Activated CD4-positive, alpha-beta memory T cell treated with anti-CD3 and anti-CD28 coated beads, Interleukin-2, amount 10 ng/mL, durations not matched to agents 7 days and 5 days (primary cell): ENCODE measurements at regions not wholly inside any gene's neighbourhood (a gene's known extent, or its start where the extent isn't known, plus 50 kb on each side); places are given as distances from the start of the nearest gene placed in this dataset.

Source experiments
- CTCF ChIA-PET: fragments of 350-600 bp; sonication (Branson Sonifier 250); formaldehyde crosslinking; loops from one replicate; lab custom pipeline; 2021; ENCODE audit warnings: antibody characterized with exemption, inconsistent platforms; lab: Charles Lee
- POLR2A ChIA-PET: fragments of 350-600 bp; sonication (Branson Sonifier 250); formaldehyde crosslinking; loops from one replicate; lab custom pipeline; 2021; ENCODE audit warnings: antibody characterized with exemption; lab: Charles Lee
- DNase-seq: peaks from one replicate; pipeline ENCODE4 v3.0.0-alpha.2; 2020
- H3K27ac Mint-ChIP-seq: one replicate; pipeline ENCODE4 v1.8.0; 2021; ENCODE audit warnings: mild to moderate bottlenecking, mixed read lengths
- H3K27me3 Mint-ChIP-seq: one replicate; pipeline ENCODE4 v1.8.0; 2021; ENCODE audit warnings: mixed read lengths
- H3K36me3 Mint-ChIP-seq: one replicate; pipeline ENCODE4 v1.8.0; 2021; ENCODE audit warnings: low read depth, mixed read lengths
- H3K4me1 Mint-ChIP-seq: one replicate; pipeline ENCODE4 v1.8.0; 2021; ENCODE audit warnings: mixed read lengths
- H3K4me3 Mint-ChIP-seq: one replicate; pipeline ENCODE4 v1.8.0; 2021; ENCODE audit warnings: mild to moderate bottlenecking, mixed read lengths
- H3K9me3 Mint-ChIP-seq: one replicate; pipeline ENCODE4 v1.8.0; 2021; ENCODE audit warnings: mixed read lengths

DNA sequence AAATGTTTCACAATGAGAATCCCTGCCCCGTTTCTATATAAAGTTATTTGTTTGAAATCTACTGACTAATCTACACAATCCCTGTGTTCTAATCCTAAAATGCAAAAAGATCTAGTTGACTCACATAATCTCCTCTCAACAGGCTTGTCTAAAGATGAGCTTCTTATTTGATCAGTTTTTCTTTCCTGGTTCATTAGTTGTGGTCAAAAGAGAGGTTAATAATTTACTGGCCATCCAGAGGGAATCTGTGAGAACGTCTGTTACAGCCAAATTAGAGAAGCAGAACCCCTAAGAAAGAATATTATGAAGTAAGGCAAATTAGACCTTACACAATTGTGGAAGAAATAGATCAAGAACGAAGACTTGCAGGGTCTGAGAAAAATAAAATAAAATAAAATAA is 173.7 kb upstream of the ANO3 start:
- POLR2A ChIA-PET: no interaction called here

DNA sequence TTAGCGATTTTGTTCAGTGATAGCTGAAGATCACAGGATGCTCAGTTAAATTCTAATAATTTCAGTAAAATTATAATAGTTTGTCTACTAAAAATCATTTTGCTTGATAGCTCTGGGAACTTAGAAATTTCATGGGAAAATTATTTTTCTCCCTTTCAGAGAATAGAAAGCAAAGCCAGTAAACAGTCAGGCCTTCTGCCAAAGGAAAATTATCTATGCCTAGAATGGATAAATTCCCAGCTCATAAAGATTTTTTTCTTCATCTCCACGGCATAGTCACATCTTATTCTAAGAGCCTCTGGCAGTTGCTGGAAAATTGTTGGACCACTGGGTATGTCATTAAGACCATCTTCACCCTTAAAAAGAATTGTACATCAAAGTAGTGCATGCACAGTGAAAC is 169.6 kb upstream of the ANO3 start:
- DNase-seq: no peak
- H3K36me3 Mint-ChIP-seq: no peaks in the 10 kb centered on the region
- CTCF ChIA-PET: no interaction called here
- POLR2A ChIA-PET: no interaction called here
- peaks cover 10% of the 10 kb centered on the region for H3K9me3 Mint-ChIP-seq
- H3K27ac Mint-ChIP-seq: no peak overlapping the region
- no peak overlapping the region for H3K4me3 Mint-ChIP-seq
- no peaks in the 10 kb centered on the region for H3K4me1 Mint-ChIP-seq
- no peaks in the 10 kb centered on the region for H3K27me3 Mint-ChIP-seq

More for the DNA sequence above, 173.7 kb upstream of the ANO3 start:
- Mint-ChIP-seq H3K27ac (no peak overlapping the region), H3K9me3 (peaks cover 10% of the 10 kb centered on the region), H3K4me1 (no peaks in the 10 kb centered on the region), H3K27me3 (no peaks in the 10 kb centered on the region), H3K4me3 (no peak overlapping the region), H3K36me3 (no peaks in the 10 kb centered on the region)
- no peak for DNase-seq
- CTCF ChIA-PET: no interaction called here

DNA sequence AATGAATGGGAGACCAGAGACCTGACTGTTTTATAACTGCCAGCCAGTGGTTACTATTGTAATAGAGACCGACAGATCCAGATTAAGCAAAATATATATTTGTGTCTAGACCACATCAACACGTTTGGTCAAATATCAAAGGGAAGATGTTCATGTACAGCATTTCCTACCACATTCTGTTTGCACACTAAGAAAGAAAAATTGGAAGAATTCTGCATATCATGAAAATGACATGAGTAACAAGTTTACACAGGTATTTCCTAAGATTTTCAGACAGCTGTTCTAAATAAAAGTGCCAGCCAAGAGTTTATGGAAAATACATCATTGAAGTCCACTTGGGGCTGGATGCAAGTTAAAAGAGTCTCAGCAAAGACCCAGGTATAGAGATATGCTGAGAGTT is 145.5 kb upstream of the ANO3 start:
- Mint-ChIP-seq H3K9me3 (peaks cover 2% of the 10 kb centered on the region), H3K4me1 (no peaks in the 10 kb centered on the region), H3K36me3 (no peaks in the 10 kb centered on the region), H3K27ac (no peak overlapping the region), H3K4me3 (no peak overlapping the region), H3K27me3 (no peaks in the 10 kb centered on the region)
- DNase-seq: no peak
- CTCF ChIA-PET: no interaction called here
- POLR2A ChIA-PET: no interaction called here

DNA sequence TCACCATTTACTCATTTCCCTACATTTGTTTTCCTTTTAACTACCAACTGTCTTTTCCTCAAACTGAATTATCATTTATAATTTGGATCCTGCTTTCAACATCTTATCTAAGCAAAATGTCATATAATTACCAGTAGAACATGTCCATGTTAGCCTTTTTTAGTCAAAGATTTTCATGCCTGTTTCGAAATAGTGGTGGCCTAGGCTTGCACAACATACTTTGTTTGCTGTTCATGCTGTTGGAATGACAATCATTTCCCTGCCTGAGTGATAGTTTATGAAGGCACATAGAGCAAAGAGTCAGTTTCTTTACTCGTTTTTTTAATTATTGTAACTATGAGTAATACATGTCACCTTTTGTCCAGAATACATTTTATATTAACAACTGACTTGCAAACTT is 144.3 kb upstream of the ANO3 start:
- Mint-ChIP-seq H3K4me1 (no peaks in the 10 kb centered on the region), H3K36me3 (no peaks in the 10 kb centered on the region), H3K27ac (no peak overlapping the region), H3K4me3 (no peak overlapping the region), H3K9me3 (peaks cover 3% of the 10 kb centered on the region), H3K27me3 (no peaks in the 10 kb centered on the region)
- CTCF ChIA-PET: no interaction called here
- POLR2A ChIA-PET: no interaction called here
- no peak for DNase-seq

DNA sequence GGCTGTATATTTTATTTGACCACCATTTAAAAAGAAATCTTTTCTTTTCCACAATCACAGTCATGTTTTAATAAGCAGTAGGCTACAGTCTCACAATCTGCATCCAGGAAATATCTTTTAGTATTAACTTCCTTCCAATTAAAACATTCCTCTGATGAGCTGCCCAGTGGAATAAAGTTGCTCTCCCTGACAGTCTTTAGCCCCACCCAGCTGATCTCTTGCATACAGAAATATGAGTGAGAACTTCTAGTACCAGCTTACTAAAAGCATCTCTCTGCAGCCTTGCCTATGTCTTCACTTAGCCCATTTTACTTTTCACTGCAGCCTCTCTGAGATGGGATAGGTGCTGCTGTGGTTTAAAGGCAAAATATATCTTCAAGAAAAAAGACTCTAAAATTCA is 143.4 kb upstream of the ANO3 start:
- CTCF ChIA-PET: no interaction called here
- Mint-ChIP-seq H3K36me3 (no peaks in the 10 kb centered on the region), H3K4me1 (no peaks in the 10 kb centered on the region), H3K4me3 (no peak overlapping the region), H3K27me3 (no peaks in the 10 kb centered on the region), H3K9me3 (peaks cover 3% of the 10 kb centered on the region), H3K27ac (no peak overlapping the region)
- POLR2A ChIA-PET: no interaction called here
- no peak for DNase-seq

DNA sequence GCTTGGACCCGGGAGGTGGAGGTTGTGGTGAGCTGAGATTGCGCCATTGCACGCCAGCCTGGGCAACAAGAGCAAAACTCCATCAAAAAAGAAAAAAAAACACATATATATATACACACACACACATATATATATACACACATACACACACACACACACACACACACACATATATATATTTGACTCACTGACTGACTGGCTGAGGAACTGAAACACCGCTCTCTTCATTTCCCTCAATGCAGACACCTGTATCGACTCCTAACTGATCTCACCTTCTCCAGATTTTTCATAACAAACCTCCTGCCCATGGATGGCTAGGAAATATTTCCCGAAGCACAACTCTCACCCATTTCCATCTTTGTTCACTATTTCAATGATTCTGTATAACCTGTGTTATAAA is 140.7 kb upstream of the ANO3 start:
- no peak overlapping the region for H3K27ac Mint-ChIP-seq
- POLR2A ChIA-PET: no interaction called here

DNA sequence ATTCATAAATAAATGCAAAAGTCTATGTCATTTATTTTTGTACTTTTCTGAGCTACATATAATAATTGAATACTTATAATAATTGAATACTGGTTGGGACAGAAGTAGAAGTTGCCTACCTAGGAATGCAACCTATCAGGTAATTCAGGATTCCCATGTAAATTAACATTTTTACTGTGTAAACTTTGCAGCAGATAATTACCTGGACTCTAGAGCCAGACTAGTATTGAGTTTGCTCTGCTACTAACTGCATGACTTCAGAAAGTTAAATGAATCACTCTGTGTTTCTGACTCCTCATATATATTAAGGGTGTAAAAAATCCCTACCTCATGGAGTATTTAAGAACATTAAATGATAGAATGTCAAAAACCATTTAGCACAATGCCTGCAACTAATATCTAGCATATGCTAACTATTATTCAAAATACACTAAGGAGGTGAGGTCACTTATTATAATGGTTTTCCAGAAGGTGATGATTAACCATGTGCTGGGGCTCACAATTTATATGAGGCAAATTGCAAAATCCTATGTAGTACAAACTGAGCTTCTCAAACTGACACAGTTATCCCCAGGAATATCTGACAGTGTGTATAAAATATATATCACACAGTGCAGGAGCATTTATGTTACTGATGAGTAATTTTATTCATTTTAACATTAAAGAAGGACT is 138.1 kb upstream of the ANO3 start:
- ChIA-PET CTCF (no interaction called here), POLR2A (no interaction called here)
- Mint-ChIP-seq H3K27ac (no peak overlapping the region), H3K4me3 (no peak overlapping the region), H3K27me3 (no peaks in the 10 kb centered on the region), H3K36me3 (no peaks in the 10 kb centered on the region), H3K9me3 (peaks cover 3% of the 10 kb centered on the region), H3K4me1 (no peaks in the 10 kb centered on the region)
- DNase-seq: no peak

More for the DNA sequence above, 140.7 kb upstream of the ANO3 start:
- no peak overlapping the region for H3K4me3 Mint-ChIP-seq
- H3K4me1 Mint-ChIP-seq: no peaks in the 10 kb centered on the region
- no peaks in the 10 kb centered on the region for H3K27me3 Mint-ChIP-seq
- CTCF ChIA-PET: no interaction called here
- H3K36me3 Mint-ChIP-seq: no peaks in the 10 kb centered on the region
- peaks cover 3% of the 10 kb centered on the region for H3K9me3 Mint-ChIP-seq
- no peak for DNase-seq

DNA sequence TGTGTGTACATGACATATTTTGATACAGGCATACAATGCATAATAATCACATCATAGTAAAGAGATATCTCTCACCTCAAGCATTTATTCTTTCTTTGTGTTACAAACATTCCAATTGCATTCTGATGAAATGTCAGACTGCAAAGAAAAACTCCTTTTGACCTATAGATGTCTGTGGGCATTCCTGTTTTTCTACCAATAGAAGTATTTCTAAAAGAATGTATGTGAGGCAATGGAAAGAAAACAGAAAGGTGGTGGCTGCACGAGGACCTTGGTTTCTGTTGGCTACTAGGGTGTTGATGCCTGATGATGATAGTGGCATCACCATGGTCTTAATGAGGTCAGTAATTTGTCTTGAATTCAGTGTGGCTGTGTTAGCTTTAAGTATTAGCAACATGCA is 137.0 kb upstream of the ANO3 start:
- H3K4me1 Mint-ChIP-seq: no peaks in the 10 kb centered on the region
- CTCF ChIA-PET: no interaction called here
- no peaks in the 10 kb centered on the region for H3K27me3 Mint-ChIP-seq
- POLR2A ChIA-PET: no interaction called here
- no peaks in the 10 kb centered on the region for H3K36me3 Mint-ChIP-seq
- peaks cover 3% of the 10 kb centered on the region for H3K9me3 Mint-ChIP-seq
- DNase-seq: no peak
- no peak overlapping the region for H3K4me3 Mint-ChIP-seq
- no peak overlapping the region for H3K27ac Mint-ChIP-seq

DNA sequence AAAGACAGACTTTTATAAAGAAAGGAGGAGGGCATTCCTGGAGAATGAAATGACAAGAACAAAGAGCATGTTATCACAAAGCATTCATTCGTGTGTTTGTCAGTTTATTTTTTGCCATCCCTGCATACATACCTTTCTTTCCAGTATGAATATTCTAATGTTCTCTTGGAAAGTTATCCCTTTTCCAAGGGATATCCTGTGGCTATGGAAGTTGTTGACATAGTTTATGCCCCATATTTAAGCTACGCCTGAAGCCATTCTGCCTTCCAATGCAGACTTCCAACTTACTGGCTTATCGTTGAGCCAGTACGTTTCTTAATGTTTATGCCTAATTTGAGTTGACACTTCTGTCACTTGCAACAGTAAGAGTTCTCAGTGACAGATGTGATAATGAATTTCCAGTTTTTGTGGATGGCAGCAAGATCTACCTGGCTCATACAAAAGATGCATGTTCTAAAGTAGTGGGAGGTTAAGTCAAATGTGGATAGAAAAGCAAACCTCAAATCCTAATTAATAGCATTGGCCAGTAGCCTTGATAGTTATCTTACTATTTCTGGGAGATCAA is 133.3 kb upstream of the ANO3 start:
- CTCF ChIA-PET: no interaction called here
- H3K36me3 Mint-ChIP-seq: no peaks in the 10 kb centered on the region
- no peaks in the 10 kb centered on the region for H3K4me1 Mint-ChIP-seq
- H3K27ac Mint-ChIP-seq: no peak overlapping the region
- POLR2A ChIA-PET: no interaction called here
- H3K27me3 Mint-ChIP-seq: no peaks in the 10 kb centered on the region
- no peak for DNase-seq
- no peak overlapping the region for H3K4me3 Mint-ChIP-seq
- H3K9me3 Mint-ChIP-seq: no peaks in the 10 kb centered on the region

DNA sequence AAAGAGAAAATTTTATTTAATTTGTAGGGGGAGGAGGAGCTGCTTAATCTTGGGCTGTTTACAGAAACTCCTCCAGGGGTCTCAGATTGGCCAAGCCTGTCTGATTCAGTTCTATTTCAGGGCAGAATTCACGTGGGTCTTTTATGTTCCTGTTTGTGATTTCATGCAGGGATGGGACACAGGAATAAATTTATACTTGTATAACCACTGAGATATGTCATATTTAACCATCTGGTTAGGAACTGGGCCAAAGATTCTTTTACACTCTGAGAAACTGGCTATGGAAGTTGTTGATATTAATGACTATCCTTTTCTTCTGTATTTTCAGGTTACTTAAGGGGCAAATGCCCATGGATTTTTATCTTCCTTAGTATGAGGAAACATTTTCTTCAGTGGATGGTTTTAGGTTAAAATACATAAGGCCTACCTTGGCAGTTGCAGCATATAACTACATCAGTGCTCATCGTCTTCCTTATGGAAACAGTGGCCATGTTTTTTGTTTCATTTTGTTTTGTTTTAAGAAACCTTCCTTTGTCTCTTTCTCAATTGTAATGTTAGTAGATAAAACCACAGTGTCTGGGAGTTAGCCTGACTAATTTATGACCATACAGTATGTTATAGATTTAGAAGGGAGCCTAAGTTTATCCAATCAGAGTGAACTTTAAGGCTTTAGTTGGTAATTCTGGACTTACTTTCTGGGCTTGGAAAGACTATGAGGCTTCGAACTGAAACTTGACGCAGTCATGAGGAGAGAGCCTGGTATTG is 132.4 kb upstream of the ANO3 start:
- Mint-ChIP-seq H3K27ac (no peak overlapping the region), H3K9me3 (no peaks in the 10 kb centered on the region), H3K4me3 (no peak overlapping the region), H3K27me3 (no peaks in the 10 kb centered on the region), H3K4me1 (no peaks in the 10 kb centered on the region), H3K36me3 (no peaks in the 10 kb centered on the region)
- CTCF ChIA-PET: no interaction called here
- no peak for DNase-seq
- POLR2A ChIA-PET: no interaction called here

DNA sequence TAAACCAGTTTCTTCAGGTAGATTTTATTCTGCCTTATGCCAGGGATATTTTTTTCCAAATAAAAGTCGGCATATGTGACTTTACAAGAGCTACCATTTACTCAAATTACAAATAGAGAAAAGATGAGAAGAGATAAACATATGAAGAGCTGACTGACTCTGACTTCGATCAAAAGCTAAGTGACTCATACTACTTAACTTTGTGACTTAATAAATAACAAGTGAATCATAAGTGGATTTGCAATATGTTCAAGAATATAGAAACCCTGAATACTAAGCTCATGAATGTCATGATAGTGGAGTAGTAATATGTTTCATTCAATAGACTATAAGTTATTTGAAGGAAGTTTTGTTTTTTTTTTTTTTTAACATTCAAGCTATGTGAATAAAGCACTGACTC is 130.5 kb upstream of the ANO3 start:
- no peak for DNase-seq
- H3K27ac Mint-ChIP-seq: no peak overlapping the region
- H3K4me1 Mint-ChIP-seq: no peaks in the 10 kb centered on the region
- ChIA-PET POLR2A (no interaction called here), CTCF (no interaction called here)
- no peaks in the 10 kb centered on the region for H3K9me3 Mint-ChIP-seq
- no peaks in the 10 kb centered on the region for H3K27me3 Mint-ChIP-seq
- H3K36me3 Mint-ChIP-seq: no peaks in the 10 kb centered on the region
- no peak overlapping the region for H3K4me3 Mint-ChIP-seq

DNA sequence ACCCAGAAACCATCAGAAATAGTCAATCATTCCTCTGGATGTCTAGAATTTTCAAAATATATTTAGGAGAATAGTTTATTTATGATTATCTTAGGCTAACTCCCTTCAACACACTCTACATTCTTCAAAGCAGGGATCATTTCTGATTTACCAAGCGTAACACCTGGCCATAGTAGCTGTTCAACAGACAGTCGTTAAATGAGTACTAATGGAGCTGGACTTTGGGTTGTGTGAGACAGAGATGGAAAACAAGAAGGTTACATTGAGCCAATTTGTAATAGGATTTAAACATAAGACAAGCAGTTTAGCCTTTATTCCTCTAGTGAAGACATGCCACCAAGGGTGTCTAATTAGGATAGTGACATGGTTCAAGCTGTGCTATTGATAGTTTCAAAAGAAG is 129.2 kb upstream of the ANO3 start:
- no peak for DNase-seq
- CTCF ChIA-PET: no interaction called here
- POLR2A ChIA-PET: no interaction called here

DNA sequence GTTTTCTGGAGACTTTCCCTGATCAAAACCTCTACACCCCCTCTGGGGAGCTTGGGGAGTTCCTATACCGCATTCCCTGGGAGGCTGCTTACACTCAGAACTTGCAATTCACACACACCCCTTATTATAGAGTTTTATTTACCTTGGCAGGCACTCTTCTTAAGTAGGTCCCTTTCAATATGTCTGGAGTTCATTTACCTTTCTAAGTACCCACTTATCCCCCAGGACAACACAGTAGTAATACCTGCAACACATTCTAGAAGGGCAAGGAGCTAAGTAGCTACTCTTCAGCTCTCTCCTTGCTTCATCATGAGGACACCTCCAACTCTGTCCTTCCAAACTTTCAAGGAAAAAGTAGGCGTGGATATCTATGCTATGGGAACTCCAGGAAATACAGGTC is 127.8 kb upstream of the ANO3 start:
- ChIA-PET POLR2A (no interaction called here), CTCF (no interaction called here)
- H3K4me3 Mint-ChIP-seq: no peak overlapping the region
- DNase-seq: no peak
- H3K9me3 Mint-ChIP-seq: peaks cover 4% of the 10 kb centered on the region
- H3K27me3 Mint-ChIP-seq: no peaks in the 10 kb centered on the region
- H3K4me1 Mint-ChIP-seq: no peaks in the 10 kb centered on the region
- no peaks in the 10 kb centered on the region for H3K36me3 Mint-ChIP-seq
- H3K27ac Mint-ChIP-seq: no peak overlapping the region

More for the DNA sequence above, 129.2 kb upstream of the ANO3 start:
- H3K9me3 Mint-ChIP-seq: peaks cover 4% of the 10 kb centered on the region
- no peaks in the 10 kb centered on the region for H3K27me3 Mint-ChIP-seq
- no peak overlapping the region for H3K4me3 Mint-ChIP-seq
- no peaks in the 10 kb centered on the region for H3K4me1 Mint-ChIP-seq
- H3K36me3 Mint-ChIP-seq: no peaks in the 10 kb centered on the region
- H3K27ac Mint-ChIP-seq: no peak overlapping the region

DNA sequence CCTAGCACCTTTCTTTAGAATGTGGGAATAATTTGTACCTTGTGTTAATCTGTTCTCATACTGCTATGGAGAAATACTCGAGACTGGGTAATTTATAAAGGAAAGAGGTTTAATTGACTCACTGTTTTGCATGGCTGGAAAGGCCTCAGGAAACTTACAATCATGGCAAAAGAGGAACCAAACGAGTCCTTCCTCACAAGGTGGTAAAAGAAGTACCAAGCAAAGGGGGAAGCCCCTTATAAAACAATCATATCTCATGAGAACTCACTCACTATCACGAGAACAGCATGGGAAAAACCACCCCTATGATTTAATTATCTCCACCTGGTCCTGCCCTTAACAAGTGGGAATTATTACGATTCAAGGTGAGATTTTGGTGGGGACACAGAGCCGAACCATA is 127.1 kb upstream of the ANO3 start:
- no peaks in the 10 kb centered on the region for H3K4me1 Mint-ChIP-seq
- no peak overlapping the region for H3K27ac Mint-ChIP-seq
- peaks cover 4% of the 10 kb centered on the region for H3K9me3 Mint-ChIP-seq
- H3K36me3 Mint-ChIP-seq: no peaks in the 10 kb centered on the region
- ChIA-PET CTCF (no interaction called here), POLR2A (no interaction called here)
- H3K27me3 Mint-ChIP-seq: no peaks in the 10 kb centered on the region
- no peak overlapping the region for H3K4me3 Mint-ChIP-seq
- DNase-seq: no peak
